A549 (cell line): ENCODE measurements at regions not wholly inside any gene's neighbourhood (a gene's known extent, or its start where the extent isn't known, plus 50 kb on each side); places are given as distances from the start of the nearest gene placed in this dataset.

ENCODE experiments used
- ATAC-seq, 2 experiments: fragments of 200-7000 bp in 1 of 2; fragments of >200 bp in 1 of 2; cut with Nextera tagmentation in 1 of 2; cut with Tn5 transposase in 1 of 2; 3 replicates each; pipeline versions ENCODE4 v1.8.0 to v1.9.1; 2018 to 2020; ENCODE audit warnings: mild to moderate bottlenecking in 1 of 2, moderate library complexity in 1 of 2
- CTCF ChIA-PET: fragments of 300-600 bp; sonication (Branson Sonifier 250); formaldehyde crosslinking; extraction: SDS; loops from one replicate; lab custom pipeline; 2021; ENCODE audit warnings: antibody characterized with exemption, inconsistent platforms; lab: Yijun Ruan, JAX
- POLR2A ChIA-PET: fragments of 350-600 bp; formaldehyde crosslinking; extraction: SDS; loops from one replicate; lab custom pipeline; 2021; ENCODE audit warnings: antibody characterized with exemption, inconsistent platforms; lab: Yijun Ruan, JAX
- DNase-seq, 2 experiments: peaks; one replicate each; pipeline versions ENCODE4 v3.0.0 to v3.0.0-alpha.2; 2011 to 2016; ENCODE audit warnings: low read depth in 1 of 2, low spot score in 1 of 2
- FAIRE-seq: peaks from 2 replicates; lab custom pipeline; 2011; peaks lifted over from hg19 to GRCh38; lab: Jason Lieb, UNC
- H3K27ac ChIP-seq, 2 experiments: fragments of >200 bp; sonication (Bioruptor Twin); formaldehyde crosslinking; 3 replicates each; pipeline ENCODE4 v1.5.1; 2016 to 2017
- H3K4me1 ChIP-seq: fragments of >200 bp; sonication (Bioruptor Twin); formaldehyde crosslinking; 3 replicates; pipeline ENCODE4 v1.6.1; 2016
- H3K4me2 ChIP-seq: fragments of >200 bp; sonication (Bioruptor Twin); formaldehyde crosslinking; 3 replicates; pipeline ENCODE4 v1.6.1; 2016
- H3K4me3 ChIP-seq: fragments of >200 bp; sonication (Bioruptor Twin); formaldehyde crosslinking; 3 replicates; pipeline ENCODE4 v1.5.1; 2016
- H3K9me3 ChIP-seq: fragments of >200 bp; sonication (Bioruptor Twin); formaldehyde crosslinking; 3 replicates; pipeline ENCODE4 v1.6.1; 2016
- CBX8 ChIP-seq: fragments of 200-600 bp; sonication (generic); IDR thresholded peaks from 2 replicates; pipeline ENCODE4 v1.6.1; 2016
- EP300 ChIP-seq, 2 experiments: fragments of >200 bp; sonication (Bioruptor Twin); formaldehyde crosslinking; IDR thresholded peaks; 2 replicates in 1 of 2; 3 replicates in 1 of 2; pipeline ENCODE4 v1.6.1; 2016 to 2017
- ESRRA ChIP-seq: fragments of 150-350 bp; IDR thresholded peaks from 2 replicates; pipeline ENCODE4 v1.6.1; 2014; ENCODE audit warnings: mild to moderate bottlenecking, low read length, borderline replicate concordance
- FOXS1 ChIP-seq: fragments of 250-450 bp; sonication (Bioruptor Pico); IDR thresholded peaks from 2 replicates; pipeline ENCODE4 v1.5.0; 2020; ENCODE audit warnings: mild to moderate bottlenecking, moderate library complexity
- HEYL ChIP-seq: fragments of 250-450 bp; sonication (Bioruptor Pico); IDR thresholded peaks from 2 replicates; pipeline ENCODE4 v1.8.0; 2021; ENCODE audit warnings: mild to moderate bottlenecking, moderate library complexity
- HOXB13 ChIP-seq: fragments of 250-450 bp; sonication (Bioruptor Pico); IDR thresholded peaks from 2 replicates; pipeline ENCODE4 v1.5.0; 2020; ENCODE audit warnings: low read depth, mild to moderate bottlenecking, moderate library complexity
- JUNB ChIP-seq: fragments of >200 bp; sonication (Bioruptor Twin); formaldehyde crosslinking; IDR thresholded peaks from 2 replicates; pipeline ENCODE4 v1.6.1; 2016
- MAFK ChIP-seq: fragments of 450-650 bp; IDR thresholded peaks from 2 replicates; pipeline ENCODE4 v1.6.1; 2014; ENCODE audit not compliant: partially characterized antibody
- NR3C1 ChIP-seq: fragments of >200 bp; sonication (Bioruptor Twin); formaldehyde crosslinking; IDR thresholded peaks from 3 replicates; pipeline ENCODE4 v1.6.1; 2017
- RAD21 ChIP-seq, 2 experiments: fragments of >200 bp in 1 of 2; sonication (Bioruptor Twin) in 1 of 2; formaldehyde crosslinking in 1 of 2; IDR thresholded peaks in 1 of 2; conservative IDR thresholded peaks in 1 of 2; 2 replicates in 1 of 2; 3 replicates in 1 of 2; pipeline ENCODE4 v1.6.1; 2012 to 2018; ENCODE audit warnings: inconsistent platforms in 1 of 2
- SMC3 ChIP-seq: fragments of >200 bp; sonication (Bioruptor Twin); formaldehyde crosslinking; IDR thresholded peaks from 3 replicates; pipeline ENCODE4 v1.6.1; 2018; ENCODE audit warnings: inconsistent platforms
- SREBF2 ChIP-seq: fragments of 450-650 bp; IDR thresholded peaks from 2 replicates; pipeline ENCODE4 v1.6.1; 2014; ENCODE audit warnings: mild to moderate bottlenecking, moderate library complexity
- ZC3H11A ChIP-seq: fragments of 450-650 bp; IDR thresholded peaks from 2 replicates; pipeline ENCODE4 v1.6.1; 2014; ENCODE audit warnings: antibody characterized with exemption, mild to moderate bottlenecking
- ZNF302 ChIP-seq: fragments of 250-450 bp; sonication (Bioruptor Pico); IDR thresholded peaks from 2 replicates; pipeline ENCODE4 v1.9.0; 2021; ENCODE audit warnings: inconsistent platforms, mild to moderate bottlenecking, moderate library complexity
- WGBS: methylation state at CpG from one replicate; pipeline ENCODE4 v1.1.6; 2017; ENCODE audit errors: missing lambda C conversion rate; 5-methylcytosine and 5-hydroxymethylcytosine counted together
- TF ChIP-seq, protein P1 (sequence below): fragments of 250-450 bp; sonication (Bioruptor Pico); IDR thresholded peaks from 2 replicates; pipeline ENCODE4 v1.5.0; 2020; ENCODE audit warnings: low read depth, mild to moderate bottlenecking, moderate library complexity
- TF ChIP-seq, protein P2 (sequence below): fragments of 250-450 bp; sonication (Bioruptor Pico); IDR thresholded peaks from 2 replicates; pipeline ENCODE4 v1.5.0; 2021; ENCODE audit warnings: mild to moderate bottlenecking, moderate library complexity, borderline replicate concordance
- TF ChIP-seq, protein P3 (sequence below): fragments of >200 bp; sonication (Bioruptor Twin); formaldehyde crosslinking; IDR thresholded peaks from 3 replicates; pipeline ENCODE4 v1.5.1; 2016

DNA sequence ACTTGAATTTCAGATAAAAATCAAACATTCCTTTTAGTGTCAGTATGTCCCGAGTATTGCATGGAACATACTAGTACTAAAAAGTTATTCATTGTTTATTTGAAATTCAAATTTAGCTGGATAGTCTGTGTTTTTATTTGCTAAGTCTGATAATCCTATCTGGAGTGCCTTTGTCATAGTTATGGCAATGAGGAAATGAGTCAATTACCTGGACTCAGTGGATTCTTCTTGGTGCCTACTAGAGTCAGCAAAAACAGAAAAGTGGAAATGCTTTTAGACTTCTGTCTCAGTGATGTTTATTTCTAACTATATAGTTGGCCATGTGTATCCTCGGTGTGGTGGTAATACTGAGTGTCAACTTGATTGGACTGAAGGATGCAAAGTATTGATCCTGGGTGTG, 121.3 kb upstream of the EEF1E1 start:
- ATAC-seq (no peak), FAIRE-seq (no peak), DNase-seq (no peak)
- ChIA-PET POLR2A (no interaction called here), CTCF (no interaction called here)
- Histone ChIP-seq H3K4me2 (no peak overlapping the region), H3K4me1 (no peaks in the 10 kb centered on the region), H3K27ac (no peak overlapping the region), H3K4me3 (no peak overlapping the region), H3K9me3 (no peaks in the 10 kb centered on the region)
- WGBS: 19% methylated on average over 2 of the region's 2 CpGs
- TF ChIP-seq CBX8: no peak
- TF ChIP-seq FOXS1 (CRISPR knock-in tag): no peak
- TF ChIP-seq HOXB13 (CRISPR knock-in tag): no peak
- TF ChIP-seq, protein P1, sequence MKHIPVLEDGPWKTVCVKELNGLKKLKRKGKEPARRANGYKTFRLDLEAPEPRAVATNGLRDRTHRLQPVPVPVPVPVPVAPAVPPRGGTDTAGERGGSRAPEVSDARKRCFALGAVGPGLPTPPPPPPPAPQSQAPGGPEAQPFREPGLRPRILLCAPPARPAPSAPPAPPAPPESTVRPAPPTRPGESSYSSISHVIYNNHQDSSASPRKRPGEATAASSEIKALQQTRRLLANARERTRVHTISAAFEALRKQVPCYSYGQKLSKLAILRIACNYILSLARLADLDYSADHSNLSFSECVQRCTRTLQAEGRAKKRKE (CRISPR knock-in tag): no peak
- TF ChIP-seq SREBF2: no peak
- TF ChIP-seq ZNF302 (CRISPR knock-in tag): no peak
- TF ChIP-seq ZC3H11A: no peak
- TF ChIP-seq NR3C1: no peak
- no peak for TF ChIP-seq MAFK
- TF ChIP-seq JUNB: no peak
- no peak for TF ChIP-seq EP300 (IDR thresholded peaks at IDR 0.05)
- TF ChIP-seq ESRRA: no peak

DNA sequence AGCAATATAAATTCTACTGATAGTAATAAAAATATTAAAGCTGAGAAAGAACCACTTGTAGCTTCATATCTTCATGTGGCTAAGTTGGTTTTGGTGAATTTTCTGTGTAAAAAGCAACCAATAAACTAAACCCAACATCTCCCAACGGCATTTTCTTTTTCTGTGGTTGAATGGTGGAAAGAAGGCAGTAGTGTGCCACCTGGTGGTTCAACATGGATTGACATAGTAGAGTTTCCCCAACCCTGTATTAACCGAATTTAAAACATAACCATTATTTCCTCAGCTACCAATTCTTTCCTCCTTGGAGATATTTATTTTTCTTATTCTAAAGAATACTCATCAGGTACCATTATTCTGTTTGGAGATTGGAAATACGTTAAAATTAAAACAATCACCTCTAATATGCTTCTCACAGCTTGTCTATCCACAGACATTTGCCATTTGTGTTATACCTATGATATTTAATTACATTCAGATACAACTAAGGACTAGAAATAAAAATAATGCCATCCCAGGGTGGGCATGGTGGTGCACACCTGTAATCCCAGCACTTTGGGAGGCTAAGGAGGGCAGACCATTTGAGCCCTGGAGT, 117.1 kb upstream of the EEF1E1 start:
- ChIA-PET POLR2A (interaction anchor here (1.2 kb wide), 1 partner anchor 88 kb away, joined by 5 read pairs; no protein-coding TSS in a partner anchor), CTCF (interaction anchor here (0.6 to 5.5 kb wide), 37 partner anchors 8 to 868 kb away, joined by 3 to 137 read pairs (median 3); partner anchors contain the start of gene EEF1E1)
- FAIRE-seq: no peak
- H3K4me1 ChIP-seq: no peaks in the 10 kb centered on the region
- 3% methylated on average over 3 of the region's 3 CpGs for WGBS
- H3K27ac ChIP-seq: no peak overlapping the region
- no peak for TF ChIP-seq MAFK
- TF ChIP-seq, protein P2, sequence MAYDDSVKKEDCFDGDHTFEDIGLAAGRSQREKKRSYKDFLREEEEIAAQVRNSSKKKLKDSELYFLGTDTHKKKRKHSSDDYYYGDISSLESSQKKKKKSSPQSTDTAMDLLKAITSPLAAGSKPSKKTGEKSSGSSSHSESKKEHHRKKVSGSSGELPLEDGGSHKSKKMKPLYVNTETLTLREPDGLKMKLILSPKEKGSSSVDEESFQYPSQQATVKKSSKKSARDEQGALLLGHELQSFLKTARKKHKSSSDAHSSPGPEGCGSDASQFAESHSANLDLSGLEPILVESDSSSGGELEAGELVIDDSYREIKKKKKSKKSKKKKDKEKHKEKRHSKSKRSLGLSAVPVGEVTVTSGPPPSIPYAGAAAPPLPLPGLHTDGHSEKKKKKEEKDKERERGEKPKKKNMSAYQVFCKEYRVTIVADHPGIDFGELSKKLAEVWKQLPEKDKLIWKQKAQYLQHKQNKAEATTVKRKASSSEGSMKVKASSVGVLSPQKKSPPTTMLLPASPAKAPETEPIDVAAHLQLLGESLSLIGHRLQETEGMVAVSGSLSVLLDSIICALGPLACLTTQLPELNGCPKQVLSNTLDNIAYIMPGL (CRISPR knock-in tag): no peak
- TF ChIP-seq, protein P3, sequence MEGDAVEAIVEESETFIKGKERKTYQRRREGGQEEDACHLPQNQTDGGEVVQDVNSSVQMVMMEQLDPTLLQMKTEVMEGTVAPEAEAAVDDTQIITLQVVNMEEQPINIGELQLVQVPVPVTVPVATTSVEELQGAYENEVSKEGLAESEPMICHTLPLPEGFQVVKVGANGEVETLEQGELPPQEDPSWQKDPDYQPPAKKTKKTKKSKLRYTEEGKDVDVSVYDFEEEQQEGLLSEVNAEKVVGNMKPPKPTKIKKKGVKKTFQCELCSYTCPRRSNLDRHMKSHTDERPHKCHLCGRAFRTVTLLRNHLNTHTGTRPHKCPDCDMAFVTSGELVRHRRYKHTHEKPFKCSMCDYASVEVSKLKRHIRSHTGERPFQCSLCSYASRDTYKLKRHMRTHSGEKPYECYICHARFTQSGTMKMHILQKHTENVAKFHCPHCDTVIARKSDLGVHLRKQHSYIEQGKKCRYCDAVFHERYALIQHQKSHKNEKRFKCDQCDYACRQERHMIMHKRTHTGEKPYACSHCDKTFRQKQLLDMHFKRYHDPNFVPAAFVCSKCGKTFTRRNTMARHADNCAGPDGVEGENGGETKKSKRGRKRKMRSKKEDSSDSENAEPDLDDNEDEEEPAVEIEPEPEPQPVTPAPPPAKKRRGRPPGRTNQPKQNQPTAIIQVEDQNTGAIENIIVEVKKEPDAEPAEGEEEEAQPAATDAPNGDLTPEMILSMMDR: peak; percentile 65
- TF ChIP-seq SMC3: peak; percentile 78
- TF ChIP-seq RAD21 (conservative IDR thresholded peaks at IDR 0.05 in 1 of 2, IDR thresholded peaks at IDR 0.05 in 1 of 2): peak; percentile 68 to 70
- H3K4me2 ChIP-seq: peak overlapping the region; percentile 48
- H3K4me3 ChIP-seq: no peak overlapping the region
- DNase-seq: peak; percentile 27 to 48
- H3K9me3 ChIP-seq: no peaks in the 10 kb centered on the region
- peak in 1 of 2 experiments; percentile 75; a peak in 3 of 6 replicates for ATAC-seq

DNA sequence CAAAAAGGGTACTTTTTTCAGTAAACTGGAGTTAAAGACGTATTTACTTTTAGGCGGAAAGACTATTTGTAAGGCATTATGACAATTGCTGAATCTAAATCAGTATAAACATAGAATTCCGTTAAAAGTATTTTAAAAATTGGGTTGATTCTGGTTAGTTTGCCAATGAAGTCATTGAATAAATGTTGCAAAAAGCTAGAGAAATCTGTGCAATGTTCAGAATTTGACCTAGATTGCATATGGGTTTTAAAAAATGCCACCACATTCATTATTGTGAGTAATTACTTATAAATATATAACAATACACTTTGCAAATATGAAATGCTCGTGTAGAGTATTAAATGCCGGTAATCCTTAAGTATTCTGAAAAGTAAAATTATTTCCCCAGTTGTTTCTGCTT, 116.5 kb upstream of the EEF1E1 start:
- H3K4me1 ChIP-seq: no peaks in the 10 kb centered on the region
- no peak for ATAC-seq
- 30% methylated on average over 5 of the region's 5 CpGs for WGBS

More for the DNA sequence above, 116.5 kb upstream of the EEF1E1 start:
- DNase-seq (no peak), FAIRE-seq (no peak)
- ChIA-PET CTCF (interaction anchor here (0.5 to 5.5 kb wide), 32 partner anchors 9 to 497 kb away, joined by 3 to 137 read pairs (median 4); partner anchors contain the start of gene EEF1E1), POLR2A (interaction anchor here (1.2 kb wide), 1 partner anchor 88 kb away, joined by 5 read pairs; no protein-coding TSS in a partner anchor)
- no peak overlapping the region for H3K27ac ChIP-seq
- TF ChIP-seq HEYL (CRISPR knock-in tag): no peak
- H3K9me3 ChIP-seq: no peaks in the 10 kb centered on the region
- H3K4me2 ChIP-seq: peak overlapping the region; percentile 48
- H3K4me3 ChIP-seq: no peak overlapping the region
